Right lobe of liver (tissue), 4 donors: ENCODE measurements at regions not wholly inside any gene's neighbourhood (a gene's known extent, or its start where the extent isn't known, plus 50 kb on each side); places are given as distances from the start of the nearest gene placed in this dataset.

Experiments used
- POLR2A ChIP-seq: fragments of 450-650 bp; IDR thresholded peaks from one replicate; pipeline ENCODE4 v1.6.1; 2017; ENCODE audit warnings: antibody characterized with exemption, mild to moderate bottlenecking
- TF ChIP-seq, protein P1 (sequence below), 4 donors: fragments of 200-600 bp in 3 of 4; fragments of 450-650 bp in 1 of 4; IDR thresholded peaks; one replicate each; pipeline versions ENCODE4 v1.5.1 to v1.8.0; 2016 to 2022; ENCODE audit warnings: antibody characterized with exemption in 4 of 4, mild to moderate bottlenecking in 2 of 4
- donor health status: DM: no; HTN: no; CAD: no.
- donor health status: DM: no; HTN: no; CAD: no.
- donor health status: DM: no; HTN: yes; CAD: no.

DNA sequence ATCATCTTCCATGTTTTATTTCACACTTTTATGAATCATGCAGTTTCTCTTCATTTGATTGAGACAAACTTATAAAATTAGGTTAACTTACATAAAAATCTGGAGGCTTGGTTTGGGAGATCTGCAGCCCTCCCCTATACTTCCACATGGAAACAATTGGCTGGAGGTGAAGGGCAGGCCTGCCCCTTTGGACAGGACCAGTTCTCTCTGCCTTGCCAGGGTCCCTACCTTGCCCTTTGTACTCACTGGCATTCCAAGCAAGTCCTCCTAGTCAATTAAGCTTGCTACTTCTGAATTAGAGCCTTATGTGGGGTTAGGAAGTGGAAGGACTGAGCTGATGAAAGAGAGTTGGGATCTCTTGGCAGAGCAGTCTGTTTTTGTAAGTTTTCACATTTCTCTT lies 257.3 kb downstream of the GAS1 start:
- no peak for TF ChIP-seq POLR2A
- TF ChIP-seq, protein P1, sequence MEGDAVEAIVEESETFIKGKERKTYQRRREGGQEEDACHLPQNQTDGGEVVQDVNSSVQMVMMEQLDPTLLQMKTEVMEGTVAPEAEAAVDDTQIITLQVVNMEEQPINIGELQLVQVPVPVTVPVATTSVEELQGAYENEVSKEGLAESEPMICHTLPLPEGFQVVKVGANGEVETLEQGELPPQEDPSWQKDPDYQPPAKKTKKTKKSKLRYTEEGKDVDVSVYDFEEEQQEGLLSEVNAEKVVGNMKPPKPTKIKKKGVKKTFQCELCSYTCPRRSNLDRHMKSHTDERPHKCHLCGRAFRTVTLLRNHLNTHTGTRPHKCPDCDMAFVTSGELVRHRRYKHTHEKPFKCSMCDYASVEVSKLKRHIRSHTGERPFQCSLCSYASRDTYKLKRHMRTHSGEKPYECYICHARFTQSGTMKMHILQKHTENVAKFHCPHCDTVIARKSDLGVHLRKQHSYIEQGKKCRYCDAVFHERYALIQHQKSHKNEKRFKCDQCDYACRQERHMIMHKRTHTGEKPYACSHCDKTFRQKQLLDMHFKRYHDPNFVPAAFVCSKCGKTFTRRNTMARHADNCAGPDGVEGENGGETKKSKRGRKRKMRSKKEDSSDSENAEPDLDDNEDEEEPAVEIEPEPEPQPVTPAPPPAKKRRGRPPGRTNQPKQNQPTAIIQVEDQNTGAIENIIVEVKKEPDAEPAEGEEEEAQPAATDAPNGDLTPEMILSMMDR (IDR thresholded peaks at IDR 0.05): no peak
